HUES64 (cell line): ENCODE measurements at regions not wholly inside any gene's neighbourhood (a gene's known extent, or its start where the extent isn't known, plus 50 kb on each side); places are given as distances from the start of the nearest gene placed in this dataset.

ENCODE experiments used
- H3K27ac ChIP-seq: 2 replicates; pipeline ENCODE4 v1.7.0; 2013; ENCODE audit warnings: low read depth, low read length, inconsistent platforms
- H3K27me3 ChIP-seq: 2 replicates; pipeline ENCODE4 v1.6.1; 2013; ENCODE audit warnings: mild to moderate bottlenecking, low read length; ENCODE audit not compliant: insufficient read depth
- H3K36me3 ChIP-seq: 2 replicates; pipeline ENCODE4 v1.6.1; 2013; ENCODE audit warnings: mild to moderate bottlenecking, low read length; ENCODE audit not compliant: insufficient read depth
- H3K4me1 ChIP-seq: 2 replicates; pipeline ENCODE4 v1.6.1; 2013; ENCODE audit warnings: mild to moderate bottlenecking, low read length, moderate library complexity; ENCODE audit not compliant: insufficient read depth
- H3K4me3 ChIP-seq: 2 replicates; pipeline ENCODE4 v1.5.1; 2013; ENCODE audit warnings: mild to moderate bottlenecking, low read length, moderate library complexity
- H3K9ac ChIP-seq: 2 replicates; pipeline ENCODE4 v1.6.1; 2013; ENCODE audit warnings: mild to moderate bottlenecking, low read depth, low read length
- H3K9me3 ChIP-seq: 2 replicates; pipeline ENCODE4 v1.6.1; 2013; ENCODE audit warnings: low read depth, low read length; ENCODE audit not compliant: insufficient read depth
- WGBS: fragments of 150-250, 120-280 bp; methylation state at CpG from one replicate; pipeline ENCODE4 v1.1.7; 2013; ENCODE audit warnings: missing lambda C conversion rate; 5-methylcytosine and 5-hydroxymethylcytosine counted together

DNA sequence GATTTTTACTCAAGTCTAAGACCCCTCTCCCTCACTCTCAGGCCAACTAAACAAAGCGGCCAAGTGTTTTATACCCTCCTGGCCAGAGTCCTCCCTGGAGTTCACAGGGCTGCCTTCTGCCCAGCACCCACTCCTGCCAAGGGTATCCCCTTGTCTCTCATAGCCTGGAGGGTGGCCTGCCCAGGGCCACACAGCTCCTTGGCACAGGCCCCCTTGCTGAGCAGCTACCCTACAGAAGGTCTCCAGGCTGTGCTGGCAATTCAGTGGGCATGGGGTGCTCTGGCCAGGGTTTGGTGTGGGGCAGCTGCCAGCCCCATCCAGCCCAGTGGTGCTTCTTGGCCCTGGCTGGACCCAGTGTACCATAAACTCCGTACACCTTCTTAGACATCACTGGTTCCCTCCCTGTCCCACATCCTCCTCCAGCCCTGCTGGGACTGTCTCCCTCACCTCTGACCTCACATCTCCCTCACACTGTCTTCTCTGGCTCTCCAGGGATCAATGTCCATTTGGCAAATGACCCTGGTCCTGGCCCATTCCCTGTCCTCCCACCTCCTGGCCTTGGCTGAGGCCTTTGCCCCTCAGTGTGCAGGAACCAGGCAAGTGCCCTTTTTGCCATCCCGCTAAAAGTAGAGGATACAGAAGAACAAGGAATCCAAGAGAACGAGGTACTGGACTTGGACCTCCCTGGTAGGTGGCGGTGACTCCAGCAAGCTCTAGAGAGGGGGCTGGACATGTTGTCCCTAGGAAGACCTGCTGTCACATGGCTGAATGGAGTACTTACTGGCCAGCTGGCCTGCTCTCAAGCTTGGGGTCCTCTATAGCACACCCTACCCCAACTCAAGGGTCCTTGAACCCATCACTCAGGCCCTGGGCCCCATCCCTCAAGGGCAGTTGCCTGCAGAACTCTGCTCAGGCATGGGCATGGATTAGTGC lies 50.0 kb upstream of the TRPM1 start:
- Histone ChIP-seq H3K4me3 (no peak overlapping the region), H3K36me3 (no peaks in the 10 kb centered on the region), H3K9ac (peak overlapping the region; percentile 10; the same call in 1 of the 2 replicates), H3K27me3 (peaks cover 8% of the 10 kb centered on the region; the same call in 1 of the 2 replicates), H3K4me1 (peaks cover 38% of the 10 kb centered on the region), H3K9me3 (0 out of 2 replicates have a peak, but pooled peaks cover 3% of the 10 kb centered on the region), H3K27ac (peak overlapping the region; percentile 92; the same call in 1 of the 2 replicates)
- 82% methylated on average over 5 of the region's 5 CpGs for WGBS

DNA sequence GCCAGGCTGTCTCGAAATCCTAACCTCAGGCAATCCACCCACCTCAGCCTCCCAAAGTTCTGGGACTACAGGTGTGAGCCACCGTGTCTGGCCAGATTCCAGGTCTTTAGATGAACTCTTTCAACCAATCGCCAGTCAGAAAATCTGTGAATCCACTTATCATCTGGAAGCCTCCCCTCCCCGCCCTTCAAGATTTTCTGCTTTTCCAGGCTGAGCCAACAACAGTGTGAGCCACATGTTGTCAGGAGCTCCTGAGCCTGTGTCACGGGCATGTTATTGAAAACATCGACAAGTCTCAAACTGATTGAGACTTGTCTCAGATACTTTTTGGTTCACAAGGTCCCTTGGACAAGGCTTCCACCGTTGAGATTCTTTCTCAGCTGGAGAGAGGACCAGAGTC lies 52.0 kb upstream of the TRPM1 start:
- 92% methylated on average over 7 of the region's 7 CpGs for WGBS
- Histone ChIP-seq H3K27ac (no peak overlapping the region), H3K4me3 (no peak overlapping the region), H3K36me3 (no peaks in the 10 kb centered on the region), H3K4me1 (peaks cover 27% of the 10 kb centered on the region), H3K9ac (no peak overlapping the region), H3K27me3 (peaks cover 8% of the 10 kb centered on the region; the same call in 1 of the 2 replicates), H3K9me3 (0 out of 2 replicates have a peak, but pooled peaks cover 3% of the 10 kb centered on the region)

DNA sequence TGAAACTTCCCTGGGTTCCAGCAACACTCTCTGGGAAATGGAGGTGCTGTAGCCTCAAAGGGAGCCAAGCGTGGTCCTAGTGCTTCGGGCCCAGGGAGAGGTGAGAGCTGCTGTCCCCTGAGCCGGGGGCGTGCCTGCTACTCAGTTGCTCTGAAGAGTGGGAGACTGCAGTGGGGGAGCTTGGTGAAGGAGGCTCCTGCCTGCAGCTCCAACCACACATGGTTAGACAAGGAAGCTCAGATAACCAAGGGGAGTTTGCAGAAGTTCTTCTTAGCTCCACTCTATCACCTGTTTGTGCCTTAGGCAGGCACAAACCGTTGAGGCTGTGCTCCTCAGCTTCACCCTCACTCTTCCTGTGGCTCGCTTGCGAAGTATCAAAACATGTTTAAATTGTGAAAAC lies 53.6 kb upstream of the TRPM1 start:
- Histone ChIP-seq H3K9me3 (0 out of 2 replicates have a peak, but pooled peaks cover 3% of the 10 kb centered on the region), H3K4me3 (no peak overlapping the region), H3K9ac (no peak overlapping the region), H3K36me3 (no peaks in the 10 kb centered on the region), H3K27me3 (peaks cover 8% of the 10 kb centered on the region; the same call in 1 of the 2 replicates), H3K27ac (no peak overlapping the region), H3K4me1 (peaks cover 21% of the 10 kb centered on the region)
- WGBS: 97% methylated on average over 7 of the region's 7 CpGs

DNA sequence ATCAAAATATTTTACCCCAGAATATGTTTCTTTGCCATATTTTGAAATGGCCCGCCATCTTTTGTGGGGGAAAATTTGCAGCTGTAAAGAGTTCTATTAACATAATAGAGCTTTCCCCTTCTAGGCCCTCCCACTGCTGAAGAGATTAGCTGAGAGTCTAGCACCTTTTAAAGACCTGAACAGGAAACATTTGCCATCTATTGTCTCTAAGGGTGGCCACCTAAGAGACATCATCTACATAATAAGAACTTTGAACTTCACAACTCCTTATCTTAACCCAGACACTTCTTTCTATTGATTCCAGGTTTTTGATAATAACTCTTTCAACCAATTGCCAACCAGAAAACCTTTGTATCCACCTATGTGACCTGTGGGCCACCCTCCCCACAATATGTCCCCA lies 54.7 kb upstream of the TRPM1 start:
- H3K27ac ChIP-seq: peak overlapping the region; percentile 62; the same call in 1 of the 2 replicates
- no CpG with 5 or more reads among the region's 1 CpG for WGBS
- H3K4me1 ChIP-seq: peaks cover 13% of the 10 kb centered on the region
- no peaks in the 10 kb centered on the region for H3K36me3 ChIP-seq
- peaks cover 8% of the 10 kb centered on the region; the same call in 1 of the 2 replicates for H3K27me3 ChIP-seq
- H3K9ac ChIP-seq: no peak overlapping the region
- H3K9me3 ChIP-seq: 0 out of 2 replicates have a peak, but pooled peaks cover 3% of the 10 kb centered on the region
- H3K4me3 ChIP-seq: no peak overlapping the region

DNA sequence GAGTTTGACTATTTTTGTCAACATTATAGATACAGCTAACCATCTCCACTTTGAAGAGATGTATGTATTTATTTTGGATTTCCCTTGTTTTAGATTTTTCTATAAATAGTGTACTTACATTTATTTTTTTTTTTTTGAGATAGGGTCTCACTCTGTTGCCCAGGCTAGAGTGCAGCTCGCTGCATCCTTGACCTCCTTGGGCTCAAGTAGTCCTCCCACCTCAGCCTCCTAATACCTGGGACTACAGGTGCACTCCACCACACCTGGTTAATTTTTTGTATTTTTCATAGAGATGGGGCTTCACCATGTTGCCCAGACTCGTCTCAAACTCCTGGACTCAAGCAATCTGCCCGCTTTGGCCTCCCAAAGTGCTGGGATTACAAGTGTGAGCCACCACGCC lies 55.3 kb upstream of the TRPM1 start:
- Histone ChIP-seq H3K4me1 (peaks cover 12% of the 10 kb centered on the region), H3K9ac (no peak overlapping the region), H3K4me3 (no peak overlapping the region), H3K36me3 (no peaks in the 10 kb centered on the region), H3K9me3 (0 out of 2 replicates have a peak, but pooled peaks cover 3% of the 10 kb centered on the region), H3K27ac (peak overlapping the region; percentile 62; the same call in 1 of the 2 replicates), H3K27me3 (peaks cover 7% of the 10 kb centered on the region; the same call in 1 of the 2 replicates)
- 97% methylated on average over 4 of the region's 4 CpGs for WGBS

DNA sequence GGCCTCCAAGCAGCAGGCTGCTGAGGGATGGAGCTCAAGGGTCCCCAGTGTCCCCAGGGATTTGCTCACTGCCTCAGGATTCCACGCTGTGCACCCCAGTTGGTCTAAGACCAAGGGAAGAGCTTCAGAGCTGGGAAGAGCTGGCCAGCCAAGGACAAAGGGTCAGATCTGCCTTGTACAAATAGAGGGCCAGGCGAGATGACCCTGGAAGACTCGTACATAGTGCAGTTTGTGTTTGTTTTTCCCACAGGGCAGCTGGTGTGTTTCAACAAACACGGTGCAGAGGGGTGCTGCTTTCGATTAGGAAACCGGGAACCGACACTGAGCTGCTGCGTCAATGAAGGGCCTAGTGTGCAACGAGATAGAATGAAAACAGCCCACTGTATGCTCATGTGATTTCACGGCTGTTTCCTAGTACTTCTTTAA lies 56.1 kb upstream of the TRPM1 start:
- H3K4me1 ChIP-seq: peaks cover 12% of the 10 kb centered on the region
- H3K9me3 ChIP-seq: 0 out of 2 replicates have a peak, but pooled peaks cover 3% of the 10 kb centered on the region
- no peak overlapping the region for H3K9ac ChIP-seq
- 0 out of 2 replicates have a peak, but pooled peaks cover 2% of the 10 kb centered on the region for H3K27me3 ChIP-seq
- no peak overlapping the region for H3K27ac ChIP-seq
- H3K4me3 ChIP-seq: no peak overlapping the region
- WGBS: 95% methylated on average over 10 of the region's 10 CpGs
- no peaks in the 10 kb centered on the region for H3K36me3 ChIP-seq

DNA sequence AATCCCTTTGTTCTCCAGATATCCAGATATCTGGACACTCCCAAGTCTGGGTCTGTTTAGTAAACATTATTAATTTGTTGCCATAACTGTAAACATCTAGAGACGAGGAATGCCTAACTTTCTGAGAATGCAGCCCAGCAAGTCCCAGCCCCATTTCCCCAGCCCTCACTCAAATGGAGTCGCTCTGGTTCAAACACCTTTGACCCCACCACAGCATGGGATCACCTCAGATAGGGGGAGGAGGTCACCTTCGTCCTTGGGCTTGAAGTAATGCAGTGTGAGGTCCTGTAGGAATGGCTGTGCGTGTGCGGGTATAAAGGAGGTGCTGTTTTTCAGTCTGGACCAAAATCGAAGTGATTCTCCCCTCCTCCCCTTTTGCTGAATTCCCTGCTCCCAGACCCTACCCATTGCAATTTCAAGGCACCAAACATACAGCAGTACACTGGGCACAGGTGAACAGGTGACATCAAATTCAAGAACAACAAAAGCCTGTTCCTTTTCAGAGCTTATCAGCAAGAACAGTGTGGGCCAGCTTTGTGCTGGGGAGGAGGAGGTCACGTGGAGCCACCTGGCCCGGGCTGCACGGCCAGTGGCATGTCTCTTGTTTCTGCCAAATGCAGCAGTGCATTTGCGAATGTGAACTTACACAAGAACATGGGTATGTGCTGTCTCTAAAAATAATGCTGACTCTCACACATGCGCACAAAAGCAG lies 57.5 kb upstream of the TRPM1 start:
- Histone ChIP-seq H3K27me3 (no peaks in the 10 kb centered on the region), H3K27ac (no peak overlapping the region), H3K4me3 (no peak overlapping the region), H3K9ac (no peak overlapping the region), H3K36me3 (no peaks in the 10 kb centered on the region), H3K9me3 (0 out of 2 replicates have a peak, but pooled peaks cover 3% of the 10 kb centered on the region), H3K4me1 (peaks cover 12% of the 10 kb centered on the region)
- WGBS: 87% methylated on average over 8 of the region's 11 CpGs

DNA sequence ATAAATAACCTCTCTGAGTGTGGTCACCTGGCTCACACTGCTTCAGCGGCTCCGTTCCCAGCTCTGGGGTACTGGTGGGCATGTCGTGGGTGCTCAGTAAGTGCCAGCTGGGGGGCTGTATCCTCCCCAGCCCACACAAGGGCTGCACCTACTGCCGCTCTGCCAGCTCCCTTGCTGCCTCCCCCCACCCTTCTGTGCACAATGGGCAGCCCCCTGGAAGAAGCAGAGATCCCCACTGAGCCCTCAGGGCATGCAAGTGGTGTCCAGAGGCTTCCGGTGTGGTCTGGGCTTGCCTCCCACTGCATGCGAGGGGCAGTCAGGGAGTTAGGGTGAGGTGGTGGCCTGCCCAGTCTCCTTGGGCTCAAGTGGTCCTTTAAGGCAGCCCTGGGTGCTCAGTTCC lies 58.3 kb upstream of the TRPM1 start:
- Histone ChIP-seq H3K4me1 (peaks cover 12% of the 10 kb centered on the region), H3K27ac (no peak overlapping the region), H3K9ac (no peak overlapping the region), H3K9me3 (0 out of 2 replicates have a peak, but pooled peaks cover 3% of the 10 kb centered on the region), H3K27me3 (no peaks in the 10 kb centered on the region), H3K36me3 (no peaks in the 10 kb centered on the region), H3K4me3 (no peak overlapping the region)
- 92% methylated on average over 6 of the region's 6 CpGs for WGBS

DNA sequence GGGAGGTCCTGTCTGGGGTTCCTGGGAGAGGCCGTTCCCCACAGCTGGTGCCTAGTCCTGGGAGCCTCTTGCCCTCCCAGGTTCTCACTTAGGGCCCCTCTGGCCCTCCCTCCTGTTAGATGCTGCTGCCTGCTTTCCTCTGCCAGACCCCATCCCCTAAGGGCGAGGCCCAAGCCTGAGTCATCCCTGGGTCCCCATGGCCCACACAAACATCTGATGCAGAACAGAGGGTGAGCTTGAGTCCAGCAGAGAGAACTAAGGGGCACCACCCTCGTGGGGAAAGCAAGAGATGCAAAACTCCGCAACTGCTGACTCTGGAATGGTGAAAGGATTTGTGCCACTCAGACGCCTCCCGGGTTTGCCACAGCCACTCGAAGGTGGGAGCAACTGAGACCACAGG lies 58.8 kb upstream of the TRPM1 start:
- Histone ChIP-seq H3K27me3 (no peaks in the 10 kb centered on the region), H3K27ac (no peak overlapping the region), H3K4me1 (peaks cover 8% of the 10 kb centered on the region), H3K36me3 (no peaks in the 10 kb centered on the region), H3K4me3 (no peak overlapping the region), H3K9ac (no peak overlapping the region), H3K9me3 (0 out of 2 replicates have a peak, but pooled peaks cover 3% of the 10 kb centered on the region)
- 93% methylated on average over 7 of the region's 7 CpGs for WGBS

DNA sequence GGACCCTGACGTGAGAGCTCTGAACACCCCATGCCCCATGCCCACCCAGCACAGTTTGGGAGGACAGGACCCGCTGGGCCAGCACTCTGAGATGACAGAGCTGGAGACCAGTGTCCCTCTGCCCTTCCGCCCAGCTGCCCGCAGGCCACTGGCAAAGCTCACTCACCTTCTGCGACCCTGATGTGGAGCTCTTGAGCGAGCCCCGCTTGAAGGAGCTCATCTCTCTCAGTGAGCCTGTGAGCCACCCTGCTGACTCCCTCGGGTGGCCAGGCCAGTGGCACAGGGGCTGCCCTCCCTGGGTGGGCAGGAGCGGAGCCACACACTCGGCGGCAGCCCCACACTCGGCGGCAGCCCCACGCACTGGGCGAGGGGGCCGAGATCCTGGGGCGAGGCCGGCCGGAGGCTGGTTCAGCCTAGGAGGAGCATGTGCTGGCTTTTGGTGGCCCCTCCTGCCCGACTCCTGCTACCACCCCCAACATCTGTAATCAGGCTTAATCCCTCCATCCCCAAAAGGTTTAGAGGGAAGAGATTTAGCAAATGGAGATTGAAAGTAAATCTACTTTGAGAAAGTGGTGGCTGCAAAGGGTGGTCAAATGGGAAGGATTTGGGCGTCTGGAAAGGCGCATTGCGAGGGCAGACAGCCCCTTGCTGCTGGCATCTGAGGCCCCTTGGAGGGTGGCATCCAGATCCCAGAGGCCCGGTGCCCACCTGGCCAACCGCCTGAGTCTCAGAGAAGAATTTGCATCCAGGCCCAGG lies 59.4 kb upstream of the TRPM1 start:
- 95% methylated on average over 24 of the region's 25 CpGs for WGBS
- H3K9ac ChIP-seq: no peak overlapping the region
- no peaks in the 10 kb centered on the region for H3K27me3 ChIP-seq
- H3K27ac ChIP-seq: no peak overlapping the region
- no peaks in the 10 kb centered on the region for H3K36me3 ChIP-seq
- H3K4me1 ChIP-seq: peaks cover 5% of the 10 kb centered on the region; the same call in 1 of the 2 replicates
- H3K4me3 ChIP-seq: no peak overlapping the region
- H3K9me3 ChIP-seq: 0 out of 2 replicates have a peak, but pooled peaks cover 3% of the 10 kb centered on the region
